A549 (cell line): ENCODE measurements at regions not wholly inside any gene's neighbourhood (a gene's known extent, or its start where the extent isn't known, plus 50 kb on each side); places are given as distances from the start of the nearest gene placed in this dataset.

Source experiments
- BHLHE40 ChIP-seq: IDR thresholded peaks from 2 replicates; pipeline ENCODE4 v1.6.1; 2012; ENCODE audit warnings: low read depth, low read length, inconsistent platforms
- CEBPB ChIP-seq, 2 experiments: fragments of >200 bp in 1 of 2; sonication (Bioruptor Twin) in 1 of 2; formaldehyde crosslinking in 1 of 2; IDR thresholded peaks; 2 replicates each; pipeline ENCODE4 v1.6.1; 2012 to 2016
- CTCF ChIP-seq: fragments of >200 bp; sonication (Bioruptor Twin); formaldehyde crosslinking; IDR thresholded peaks from 3 replicates; pipeline ENCODE4 v1.5.1; 2016
- ELK1 ChIP-seq: fragments of 150-350 bp; IDR thresholded peaks from 2 replicates; pipeline ENCODE4 v1.6.1; 2014; ENCODE audit warnings: low read depth, mild to moderate bottlenecking, low read length
- PHF8 ChIP-seq: fragments of 200-600 bp; sonication (generic); IDR thresholded peaks from 2 replicates; pipeline ENCODE4 v1.6.1; 2016; ENCODE audit warnings: low read depth, mild to moderate bottlenecking, antibody characterized with exemption, moderate library complexity, borderline replicate concordance
- POLR2A ChIP-seq: IDR thresholded peaks from 2 replicates; pipeline ENCODE4 v1.6.1; 2012; ENCODE audit warnings: mild to moderate bottlenecking, low read length
- RFX5 ChIP-seq: fragments of 450-650 bp; IDR thresholded peaks from 2 replicates; pipeline ENCODE4 v1.7.1; 2014; ENCODE audit warnings: antibody characterized with exemption, mild to moderate bottlenecking, moderate library complexity
- SMC3 ChIP-seq: fragments of >200 bp; sonication (Bioruptor Twin); formaldehyde crosslinking; IDR thresholded peaks from 3 replicates; pipeline ENCODE4 v1.6.1; 2018; ENCODE audit warnings: inconsistent platforms
- SREBF2 ChIP-seq: fragments of 450-650 bp; IDR thresholded peaks from 2 replicates; pipeline ENCODE4 v1.6.1; 2014; ENCODE audit warnings: mild to moderate bottlenecking, moderate library complexity
- USF2 ChIP-seq: fragments of 450-650 bp; IDR thresholded peaks from 2 replicates; pipeline ENCODE4 v1.6.1; 2014; ENCODE audit warnings: antibody characterized with exemption
- ZFP36 ChIP-seq: fragments of 450-650 bp; IDR thresholded peaks from 2 replicates; pipeline ENCODE4 v1.6.1; 2014; ENCODE audit warnings: borderline replicate concordance; ENCODE audit not compliant: partially characterized antibody

- no peak for TF ChIP-seq SREBF2
- TF ChIP-seq CTCF, result no peak
- no peak for TF ChIP-seq PHF8
- no peak for TF ChIP-seq POLR2A
- no peak for TF ChIP-seq RFX5
- no peak for TF ChIP-seq BHLHE40
- no peak for TF ChIP-seq ELK1
- TF ChIP-seq ZFP36, result no peak
- no peak for TF ChIP-seq USF2
- no peak for TF ChIP-seq CEBPB (IDR thresholded peaks at IDR 0.05)
- no peak for TF ChIP-seq SMC3
These were observed 123.6 kb upstream of the INTU start for GRCh38 chr4:127509155-127509554.
